Endothelial cell (in vitro differentiated cells): ENCODE measurements at regions not wholly inside any gene's neighbourhood (a gene's known extent, or its start where the extent isn't known, plus 50 kb on each side); places are given as distances from the start of the nearest gene placed in this dataset.

Experiments
- DNase-seq: peaks from one replicate; pipeline ENCODE4 v3.0.0; 2021; ENCODE audit warnings: low spot score
- H3K27ac Mint-ChIP-seq: one replicate; pipeline ENCODE4 v1.8.0; 2021; ENCODE audit warnings: mixed read lengths, inconsistent platforms; ENCODE audit not compliant: unreplicated experiment
- H3K27me3 Mint-ChIP-seq: one replicate; pipeline ENCODE4 v1.8.0; 2021; ENCODE audit warnings: mild to moderate bottlenecking, moderate library complexity, mixed read lengths, inconsistent platforms; ENCODE audit not compliant: unreplicated experiment
- H3K36me3 Mint-ChIP-seq: one replicate; pipeline ENCODE4 v1.8.0; 2021; ENCODE audit warnings: mild to moderate bottlenecking, low read depth, mixed read lengths, inconsistent platforms; ENCODE audit not compliant: unreplicated experiment
- H3K4me1 Mint-ChIP-seq: one replicate; pipeline ENCODE4 v1.8.0; 2021; ENCODE audit warnings: mild to moderate bottlenecking, mixed read lengths, inconsistent platforms; ENCODE audit not compliant: unreplicated experiment
- H3K4me3 Mint-ChIP-seq: one replicate; pipeline ENCODE4 v1.8.0; 2021; ENCODE audit warnings: mild to moderate bottlenecking, mixed read lengths, inconsistent platforms; ENCODE audit not compliant: unreplicated experiment
- H3K9me3 Mint-ChIP-seq: one replicate; pipeline ENCODE4 v1.8.0; 2021; ENCODE audit warnings: mixed read lengths, inconsistent platforms; ENCODE audit not compliant: unreplicated experiment
- CTCF ChIP-seq: fragments of 200-600 bp; sonication (generic); IDR thresholded peaks from one replicate; pipeline ENCODE4 v1.5.0; 2021; ENCODE audit warnings: antibody characterized with exemption; ENCODE audit not compliant: unreplicated experiment

GRCh38 chr20:11976966-11977365 lies 59.3 kb downstream of the BTBD3 start:
- H3K9me3 Mint-ChIP-seq: no peaks in the 10 kb centered on the region
- no peak for DNase-seq
- H3K4me1 Mint-ChIP-seq: peaks cover 6% of the 10 kb centered on the region
- no peaks in the 10 kb centered on the region for H3K36me3 Mint-ChIP-seq
- H3K4me3 Mint-ChIP-seq: no peak overlapping the region
- no peaks in the 10 kb centered on the region for H3K27me3 Mint-ChIP-seq
- TF ChIP-seq CTCF: no peak
- no peak overlapping the region for H3K27ac Mint-ChIP-seq

DNA sequence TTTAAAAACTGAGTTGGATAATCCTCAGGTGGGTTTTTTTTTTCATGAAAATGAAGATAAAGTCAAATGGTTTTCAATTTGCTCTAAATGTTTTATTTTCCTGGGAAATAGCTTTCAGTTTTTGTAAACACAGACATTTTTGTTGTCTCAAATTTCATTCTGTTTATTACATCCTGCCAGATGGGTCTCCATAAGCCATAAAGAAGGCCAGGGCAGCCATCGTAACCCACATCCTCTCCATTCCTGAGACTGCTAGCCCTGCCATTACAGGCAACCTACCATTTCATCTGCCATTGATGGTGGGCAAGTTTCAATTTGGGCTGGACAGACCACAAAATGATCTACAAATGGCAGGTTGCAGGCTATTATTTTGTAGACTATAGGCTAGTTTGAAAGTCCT lies 60.8 kb downstream of the BTBD3 start:
- no peaks in the 10 kb centered on the region for H3K27me3 Mint-ChIP-seq
- DNase-seq: no peak
- TF ChIP-seq CTCF: no peak
- H3K4me3 Mint-ChIP-seq: no peak overlapping the region
- H3K9me3 Mint-ChIP-seq: no peaks in the 10 kb centered on the region
- H3K27ac Mint-ChIP-seq: no peak overlapping the region
- H3K4me1 Mint-ChIP-seq: peaks cover 3% of the 10 kb centered on the region
- no peaks in the 10 kb centered on the region for H3K36me3 Mint-ChIP-seq

DNA sequence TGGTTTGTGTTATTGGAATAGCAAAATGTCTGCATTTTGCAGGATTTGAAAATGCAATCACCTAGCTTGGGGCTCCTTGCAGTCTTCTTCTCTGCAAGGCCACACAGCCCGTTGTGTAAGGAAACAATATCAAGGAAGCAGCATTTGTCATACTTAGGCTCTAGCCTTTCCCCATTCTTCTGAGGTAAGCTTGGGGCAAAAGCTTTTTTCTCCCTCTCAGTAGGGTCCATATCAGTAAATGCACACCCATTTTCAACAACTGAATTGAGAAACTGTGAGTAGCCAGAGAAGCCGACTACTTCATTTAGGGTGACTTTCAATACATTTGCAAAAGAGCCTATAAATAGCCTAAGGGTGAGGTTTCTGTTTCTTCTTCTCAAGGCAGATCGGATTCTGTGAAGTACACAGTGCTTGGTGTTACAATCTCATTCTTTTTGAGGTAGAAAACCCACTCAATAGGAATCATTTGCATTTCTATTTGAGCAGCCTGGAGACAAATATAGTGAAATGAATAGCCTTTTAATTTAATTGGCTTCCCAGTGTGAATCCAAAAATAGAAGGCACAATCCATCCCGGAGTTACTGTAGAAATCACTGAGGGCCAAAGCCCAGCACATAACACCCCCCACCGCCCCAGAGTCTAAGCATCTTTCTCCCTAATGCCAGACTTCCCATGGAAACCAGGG lies 61.8 kb downstream of the BTBD3 start:
- TF ChIP-seq CTCF: no peak
- DNase-seq: no peak
- no peak overlapping the region for H3K27ac Mint-ChIP-seq
- H3K4me1 Mint-ChIP-seq: no peaks in the 10 kb centered on the region
- H3K4me3 Mint-ChIP-seq: no peak overlapping the region
- H3K27me3 Mint-ChIP-seq: no peaks in the 10 kb centered on the region
- no peaks in the 10 kb centered on the region for H3K9me3 Mint-ChIP-seq
- no peaks in the 10 kb centered on the region for H3K36me3 Mint-ChIP-seq

- H3K36me3 Mint-ChIP-seq: no peaks in the 10 kb centered on the region
- H3K4me1 Mint-ChIP-seq: no peaks in the 10 kb centered on the region
- no peak overlapping the region for H3K27ac Mint-ChIP-seq
- no peak overlapping the region for H3K4me3 Mint-ChIP-seq
- no peak for DNase-seq
- no peaks in the 10 kb centered on the region for H3K27me3 Mint-ChIP-seq
- H3K9me3 Mint-ChIP-seq: no peaks in the 10 kb centered on the region
- no peak for TF ChIP-seq CTCF
Measured at GRCh38 chr20:11980263-11980662, 62.6 kb downstream of the BTBD3 start.

DNA sequence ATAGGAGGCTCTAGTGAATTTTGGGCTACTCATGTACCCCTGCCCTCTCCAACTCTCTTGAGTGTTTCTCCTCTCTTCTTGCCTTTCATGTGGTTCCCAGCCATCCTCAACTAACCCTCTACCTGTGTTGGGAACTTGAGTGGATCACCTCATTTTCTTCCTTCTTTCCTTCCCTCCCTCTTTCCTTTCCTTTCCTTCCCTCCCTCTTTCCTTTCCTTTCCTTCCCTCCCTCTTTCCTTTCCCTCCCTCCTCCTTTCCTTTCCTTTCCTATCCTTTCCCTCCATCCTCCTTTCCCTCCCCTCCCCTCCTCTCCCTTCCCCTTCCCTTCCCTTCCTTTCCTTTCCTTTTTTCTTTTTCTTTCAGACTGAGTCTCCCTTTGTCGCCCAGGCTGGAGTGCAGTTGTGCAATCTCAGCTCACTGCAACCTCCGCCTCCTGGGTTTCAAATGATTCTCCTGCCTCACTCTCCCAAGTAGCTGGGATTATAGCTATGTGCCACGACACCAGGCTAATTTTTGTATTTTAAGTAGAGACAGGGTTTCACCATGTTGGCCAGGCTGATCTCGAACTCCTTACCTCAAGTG lies 63.8 kb downstream of the BTBD3 start:
- Mint-ChIP-seq H3K9me3 (no peaks in the 10 kb centered on the region), H3K4me1 (no peaks in the 10 kb centered on the region), H3K4me3 (no peak overlapping the region), H3K27ac (no peak overlapping the region), H3K27me3 (no peaks in the 10 kb centered on the region), H3K36me3 (no peaks in the 10 kb centered on the region)
- no peak for TF ChIP-seq CTCF
- no peak for DNase-seq
